Spinal cord (tissue), 9 donors: ENCODE measurements at regions not wholly inside any gene's neighbourhood (a gene's known extent, or its start where the extent isn't known, plus 50 kb on each side); places are given as distances from the start of the nearest gene placed in this dataset.

Source experiments
- DNase-seq, 6 donors: peaks; one replicate each; pipeline versions ENCODE4 v3.0.0 to v3.0.0-alpha.2; 2013 to 2015; ENCODE audit warnings: low spot score in 6 of 6, low read depth in 4 of 6
- H3K27ac ChIP-seq: one replicate; pipeline ENCODE4 v1.5.1; 2013; ENCODE audit warnings: low read depth, low read length, control low read depth
- H3K27me3 ChIP-seq: one replicate; pipeline ENCODE4 v1.6.1; 2013; ENCODE audit warnings: low read length; ENCODE audit not compliant: control insufficient read depth, insufficient read depth
- H3K36me3 ChIP-seq: one replicate; pipeline ENCODE4 v1.6.1; 2013; ENCODE audit warnings: low read length; ENCODE audit not compliant: control insufficient read depth, insufficient read depth
- H3K4me1 ChIP-seq: one replicate; pipeline ENCODE4 v1.6.1; 2013; ENCODE audit warnings: low read length; ENCODE audit not compliant: control insufficient read depth, insufficient read depth
- H3K4me3 ChIP-seq: one replicate; pipeline ENCODE4 v1.5.1; 2013; ENCODE audit warnings: low read depth, low read length, control low read depth
- H3K9me3 ChIP-seq: one replicate; pipeline ENCODE4 v1.6.1; 2013; ENCODE audit warnings: low read length; ENCODE audit not compliant: control insufficient read depth, insufficient read depth
- WGBS: methylation state at CpG from one replicate; pipeline ENCODE4 v1.1.5; 2013; ENCODE audit warnings: missing lambda C conversion rate; ENCODE audit not compliant: insufficient coverage; 5-methylcytosine and 5-hydroxymethylcytosine counted together
- donor health status: healthy.

- WGBS = no CpG with 5 or more reads among the region's 1 CpG
- no peaks in the 10 kb centered on the region for H3K36me3 ChIP-seq
- DNase-seq = no peak
- no peak overlapping the region for H3K27ac ChIP-seq
- H3K27me3 ChIP-seq = no peaks in the 10 kb centered on the region
- H3K9me3 ChIP-seq = no peaks in the 10 kb centered on the region
- H3K4me1 ChIP-seq = no peaks in the 10 kb centered on the region
- H3K4me3 ChIP-seq = no peak overlapping the region
These were observed 495.0 kb upstream of the B3GALT2 start for GRCh38 chr1:193681422-193681821.

GRCh38 chr1:193680924-193681316 lies 494.5 kb upstream of the B3GALT2 start:
- WGBS = no CpG with 5 or more reads among the region's 2 CpGs
- H3K4me1 ChIP-seq = no peaks in the 10 kb centered on the region
- no peaks in the 10 kb centered on the region for H3K27me3 ChIP-seq
- no peaks in the 10 kb centered on the region for H3K9me3 ChIP-seq
- no peak overlapping the region for H3K4me3 ChIP-seq
- H3K36me3 ChIP-seq = no peaks in the 10 kb centered on the region
- no peak for DNase-seq
- no peak overlapping the region for H3K27ac ChIP-seq

GRCh38 chr1:193680247-193680923 lies 494.0 kb upstream of the B3GALT2 start:
- no peaks in the 10 kb centered on the region for H3K4me1 ChIP-seq

GRCh38 chr1:193677874-193678273 lies 491.5 kb upstream of the B3GALT2 start:
- Histone ChIP-seq H3K27ac (no peak overlapping the region), H3K9me3 (no peaks in the 10 kb centered on the region), H3K4me3 (no peak overlapping the region), H3K4me1 (no peaks in the 10 kb centered on the region), H3K27me3 (no peaks in the 10 kb centered on the region), H3K36me3 (no peaks in the 10 kb centered on the region)
- no peak for DNase-seq
- WGBS = no CpG with 5 or more reads among the region's 3 CpGs

More at GRCh38 chr1:193680247-193680923, 494.0 kb upstream of the B3GALT2 start:
- Histone ChIP-seq H3K36me3 (no peaks in the 10 kb centered on the region), H3K27me3 (no peaks in the 10 kb centered on the region), H3K4me3 (no peak overlapping the region), H3K27ac (no peak overlapping the region), H3K9me3 (no peaks in the 10 kb centered on the region)
- WGBS = no CpG with 5 or more reads among the region's 1 CpG
- DNase-seq = no peak

GRCh38 chr1:193676996-193677549 lies 490.7 kb upstream of the B3GALT2 start:
- no peaks in the 10 kb centered on the region for H3K9me3 ChIP-seq
- no peak overlapping the region for H3K27ac ChIP-seq
- no CpG with 5 or more reads among the region's 2 CpGs for WGBS
- no peak for DNase-seq
- no peaks in the 10 kb centered on the region for H3K27me3 ChIP-seq
- H3K4me1 ChIP-seq = no peaks in the 10 kb centered on the region
- H3K4me3 ChIP-seq = no peak overlapping the region
- H3K36me3 ChIP-seq = no peaks in the 10 kb centered on the region

GRCh38 chr1:193674292-193674944 lies 488.0 kb upstream of the B3GALT2 start:
- WGBS = 95% methylated on average over 2 of the region's 7 CpGs
- H3K4me3 ChIP-seq = no peak overlapping the region
- no peaks in the 10 kb centered on the region for H3K27me3 ChIP-seq
- H3K36me3 ChIP-seq = no peaks in the 10 kb centered on the region
- H3K9me3 ChIP-seq = no peaks in the 10 kb centered on the region
- H3K4me1 ChIP-seq = no peaks in the 10 kb centered on the region
- DNase-seq = no peak
- H3K27ac ChIP-seq = no peak overlapping the region

GRCh38 chr1:193666485-193667083 lies 480.2 kb upstream of the B3GALT2 start:
- Histone ChIP-seq H3K36me3 (no peaks in the 10 kb centered on the region), H3K27me3 (no peaks in the 10 kb centered on the region), H3K4me3 (no peak overlapping the region), H3K4me1 (no peaks in the 10 kb centered on the region), H3K27ac (no peak overlapping the region), H3K9me3 (no peaks in the 10 kb centered on the region)
- WGBS = 87% methylated on average over 4 of the region's 7 CpGs
- DNase-seq = no peak

GRCh38 chr1:193663965-193664364 lies 477.6 kb upstream of the B3GALT2 start:
- no peak for DNase-seq
- H3K9me3 ChIP-seq = no peaks in the 10 kb centered on the region
- no peak overlapping the region for H3K4me3 ChIP-seq
- H3K27me3 ChIP-seq = no peaks in the 10 kb centered on the region
- H3K27ac ChIP-seq = no peak overlapping the region
- no peaks in the 10 kb centered on the region for H3K36me3 ChIP-seq
- no peaks in the 10 kb centered on the region for H3K4me1 ChIP-seq

GRCh38 chr1:193662030-193662429 lies 475.6 kb upstream of the B3GALT2 start:
- WGBS = no CpG with 5 or more reads among the region's 2 CpGs
- Histone ChIP-seq H3K36me3 (no peaks in the 10 kb centered on the region), H3K27me3 (no peaks in the 10 kb centered on the region), H3K27ac (no peak overlapping the region), H3K4me1 (no peaks in the 10 kb centered on the region), H3K4me3 (no peak overlapping the region), H3K9me3 (no peaks in the 10 kb centered on the region)
- DNase-seq = no peak
